IPS DF 4.7 (cell line): ENCODE measurements at regions not wholly inside any gene's neighbourhood (a gene's known extent, or its start where the extent isn't known, plus 50 kb on each side); places are given as distances from the start of the nearest gene placed in this dataset.
"Not testable (repeated sequence)": the region's sequence is repeated elsewhere in the genome, so short reads cannot be mapped to it uniquely, and the experiment has no call there.

Source experiments
- DNase-seq: peaks from one replicate; pipeline ENCODE4 v3.0.0-alpha.2; 2013; ENCODE audit warnings: low spot score; ENCODE audit errors: extremely low read depth

- no peak for DNase-seq
Observed at GRCh38 chr5:155598552-155598951, 585.0 kb downstream of the KIF4B start.

GRCh38 chr5:155605920-155606319 is 592.4 kb downstream of the KIF4B start:
- no peak for DNase-seq

DNA sequence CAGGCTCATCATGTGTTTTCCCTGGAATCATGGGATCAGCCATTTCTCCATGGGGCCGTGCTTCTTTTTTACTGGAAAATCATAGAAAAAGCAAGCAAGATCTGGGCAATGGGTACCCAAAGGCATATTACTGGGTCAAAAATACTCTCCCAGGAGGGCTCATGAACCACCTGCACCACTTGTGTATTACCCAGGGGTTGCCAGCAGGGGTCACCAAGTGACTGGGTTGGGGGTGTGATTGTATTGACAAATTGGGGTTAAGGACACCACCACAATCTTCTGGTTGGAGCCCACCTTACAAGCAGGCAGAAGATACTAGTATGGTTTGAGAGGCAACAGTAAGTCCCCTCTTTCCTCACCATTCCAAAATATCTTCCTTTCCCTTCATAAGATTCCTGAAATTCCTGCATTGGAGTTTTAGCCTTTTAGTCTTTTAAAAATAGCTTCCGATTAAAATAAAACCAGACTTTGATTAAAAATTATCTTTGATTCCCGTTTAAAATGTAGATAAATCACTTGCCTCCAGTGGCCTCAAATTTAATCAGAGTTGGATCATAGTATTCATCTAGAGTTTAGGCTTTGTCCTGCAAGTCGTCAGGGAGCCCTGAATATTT is 603.3 kb downstream of the KIF4B start:
- peak; percentile 16 for DNase-seq

DNA sequence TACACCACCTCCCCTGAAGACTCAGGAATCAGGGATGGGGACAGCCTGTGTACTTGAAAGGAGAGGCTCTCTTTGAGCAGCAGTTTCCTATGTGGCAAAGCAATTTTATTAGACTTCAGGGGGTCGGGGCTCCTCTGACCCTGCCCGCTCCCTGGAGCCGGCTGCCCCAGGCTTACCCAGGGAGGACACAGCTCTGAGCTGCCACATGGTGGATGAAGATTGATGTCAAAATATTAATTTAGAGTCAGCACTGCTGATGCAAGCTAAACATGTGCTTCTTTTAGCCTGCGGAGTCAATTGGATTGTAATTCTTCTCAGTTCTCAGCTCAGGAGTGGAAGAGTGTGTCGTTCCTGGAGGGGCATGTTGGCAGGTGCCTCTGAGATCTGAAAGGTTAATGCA is 606.1 kb downstream of the KIF4B start:
- DNase-seq = no peak

DNA sequence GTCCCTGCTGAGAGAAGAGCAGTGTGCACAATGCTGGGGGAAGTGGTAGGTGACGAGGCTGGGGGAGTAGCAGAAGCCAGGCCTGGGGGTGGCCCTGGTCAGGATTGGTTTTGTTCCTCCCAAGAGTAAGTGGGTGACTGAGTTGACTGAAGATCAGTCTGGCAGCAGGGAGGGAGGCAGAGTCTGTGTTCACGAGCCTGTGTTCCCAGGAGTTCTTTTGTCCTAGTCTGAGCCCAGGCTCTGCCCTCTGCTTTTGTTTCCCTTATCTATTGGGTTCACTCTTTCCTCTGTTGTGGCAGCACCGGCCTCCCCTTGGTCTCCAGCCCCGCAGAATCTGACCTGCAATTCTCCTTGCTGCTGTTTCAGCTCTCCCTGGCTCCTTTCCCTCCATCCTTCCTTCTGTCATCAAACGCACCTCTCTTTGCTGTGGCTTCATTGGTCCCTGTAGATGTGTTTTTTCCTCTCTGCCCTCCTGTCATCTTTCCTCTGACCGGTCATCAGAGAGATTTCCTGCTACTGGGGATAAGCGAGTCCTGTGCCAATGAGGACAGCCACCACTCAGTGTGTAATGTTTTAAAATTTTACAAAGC is 607.4 kb downstream of the KIF4B start:
- DNase-seq = no peak

- no peak for DNase-seq
Observed at GRCh38 chr5:155624597-155625241, 611.2 kb downstream of the KIF4B start.

- DNase-seq = no peak
Observed at GRCh38 chr5:155625315-155625714, 611.8 kb downstream of the KIF4B start.

- no peak for DNase-seq
Observed at GRCh38 chr5:155625897-155626543, 612.5 kb downstream of the KIF4B start.

DNA sequence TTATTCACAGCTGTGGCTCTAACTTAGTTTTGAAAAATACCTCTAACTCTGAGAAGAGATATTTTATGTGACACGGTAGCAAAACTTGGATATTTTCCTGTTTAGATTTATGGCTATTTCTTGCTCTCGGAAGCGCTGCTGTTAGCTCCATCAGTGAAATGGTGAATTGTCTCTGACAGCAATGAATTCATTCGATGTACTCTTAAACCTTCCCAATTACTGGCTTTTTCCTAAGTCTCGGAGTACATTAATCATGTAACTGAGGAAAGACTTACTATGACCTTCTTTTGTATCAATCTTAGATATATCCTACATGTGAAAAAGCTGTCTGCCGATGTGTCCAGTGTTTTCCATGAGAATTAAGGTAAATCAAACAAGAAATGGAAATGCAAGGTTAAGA is 613.0 kb downstream of the KIF4B start:
- DNase-seq = no peak

GRCh38 chr5:155628346-155628745 is 614.8 kb downstream of the KIF4B start:
- no peak for DNase-seq

DNA sequence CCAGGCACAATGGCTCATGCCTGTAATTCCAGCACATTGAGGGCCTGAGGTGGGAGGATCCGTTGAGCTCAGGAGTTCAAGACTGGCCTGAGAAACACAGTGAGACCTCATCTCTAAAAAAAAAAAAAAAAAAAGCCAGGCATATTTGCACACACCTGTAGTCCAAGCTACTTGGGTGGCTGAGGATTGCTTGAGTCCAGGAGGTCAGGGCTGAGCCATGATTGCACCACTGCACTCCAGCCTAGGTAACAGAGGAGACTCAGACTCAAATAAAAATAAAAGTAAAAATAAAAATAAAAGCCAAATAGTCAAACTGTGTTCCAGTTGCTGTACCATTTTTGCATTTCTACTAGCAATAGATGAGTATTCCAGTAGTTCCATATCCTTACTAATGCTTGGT is 616.0 kb downstream of the KIF4B start:
- no peak for DNase-seq

DNA sequence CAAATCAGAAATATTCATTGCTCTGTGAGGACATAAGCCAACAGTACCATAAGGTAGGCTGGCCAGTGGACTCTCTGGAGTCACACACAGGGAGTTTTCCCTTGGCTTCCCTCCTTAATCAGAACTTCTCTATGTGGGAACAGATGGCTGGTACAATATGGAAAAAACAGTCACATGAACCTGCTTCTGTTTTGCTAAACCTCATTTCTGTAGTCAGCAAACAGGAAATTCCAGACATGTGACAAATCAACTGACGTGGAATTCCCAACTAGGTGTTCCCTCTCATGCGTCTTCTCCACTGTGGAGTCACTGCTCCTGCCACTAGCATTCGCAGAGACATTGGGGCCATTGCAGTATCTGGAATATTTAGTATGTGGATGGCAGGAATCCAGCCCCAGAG is 617.6 kb downstream of the KIF4B start:
- no peak for DNase-seq

- no peak for DNase-seq
Observed at GRCh38 chr5:155633338-155633957, 619.9 kb downstream of the KIF4B start.

- DNase-seq = no peak
Observed at GRCh38 chr5:155649666-155650065, 636.1 kb downstream of the KIF4B start.

- DNase-seq = no peak
Observed at GRCh38 chr5:155655569-155655968, 642.0 kb downstream of the KIF4B start.

DNA sequence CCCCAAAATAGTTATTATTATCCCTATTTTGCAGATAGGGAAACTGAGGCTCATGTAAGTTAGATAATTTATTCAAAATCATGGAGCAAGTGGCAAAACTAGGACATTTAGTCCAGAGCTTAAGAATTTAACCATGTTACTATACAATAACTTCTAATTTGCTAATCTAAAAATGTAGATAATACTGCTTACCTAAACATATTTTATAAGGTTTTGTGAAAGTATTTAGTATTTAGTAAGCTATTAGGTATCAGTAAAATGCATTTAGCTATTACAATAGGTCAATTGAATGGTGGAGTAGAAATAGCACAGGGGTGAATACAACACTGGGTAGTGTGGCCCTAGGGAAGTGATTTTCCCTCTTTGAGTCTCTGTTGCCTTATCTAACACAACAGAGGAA is 648.3 kb downstream of the KIF4B start:
- DNase-seq = no peak

DNA sequence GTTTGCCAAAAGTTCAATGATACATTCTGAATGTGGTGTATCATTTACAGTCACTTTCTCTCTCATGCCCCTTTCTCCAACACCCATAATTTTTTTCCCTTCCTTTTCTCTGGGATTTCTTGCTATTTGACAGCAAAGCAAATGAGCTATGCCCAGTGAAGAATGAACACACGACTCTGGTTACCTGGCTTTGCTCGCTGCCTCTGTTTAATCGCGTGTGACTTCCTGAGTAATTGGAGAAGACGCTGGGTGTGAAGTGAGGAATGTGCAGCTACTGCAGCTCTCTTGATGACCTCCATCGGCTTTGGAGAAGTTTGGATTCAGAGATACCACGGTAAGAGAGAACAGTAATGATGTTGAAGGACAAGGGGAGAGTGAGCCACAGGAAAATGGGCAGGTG is 651.8 kb downstream of the KIF4B start:
- DNase-seq = no peak

- DNase-seq = not testable (repeated sequence)
Observed at GRCh38 chr5:155672001-155672400, 655.0 kb upstream of the SGCD start.

DNA sequence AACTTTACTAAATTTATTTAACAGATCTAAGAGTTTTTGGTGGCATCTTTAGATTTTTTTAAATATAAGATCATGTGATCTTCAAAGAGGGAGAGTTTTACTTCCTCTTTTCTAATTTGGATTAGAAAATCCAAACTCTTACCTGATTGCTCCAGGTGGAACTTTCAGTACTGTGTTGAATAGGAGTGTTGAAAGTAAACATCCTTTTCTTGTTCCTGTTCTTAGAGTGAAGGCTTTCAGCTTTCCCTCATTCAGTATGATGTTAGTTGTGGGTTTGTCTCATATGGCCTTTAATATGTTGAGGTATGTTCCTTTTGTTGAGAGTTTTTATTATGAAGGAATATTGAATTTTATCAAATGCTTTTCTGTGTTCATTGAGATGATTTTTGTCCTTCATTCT is 650.0 kb upstream of the SGCD start:
- DNase-seq = no peak

GRCh38 chr5:155678371-155678770 is 648.6 kb upstream of the SGCD start:
- no peak for DNase-seq

DNA sequence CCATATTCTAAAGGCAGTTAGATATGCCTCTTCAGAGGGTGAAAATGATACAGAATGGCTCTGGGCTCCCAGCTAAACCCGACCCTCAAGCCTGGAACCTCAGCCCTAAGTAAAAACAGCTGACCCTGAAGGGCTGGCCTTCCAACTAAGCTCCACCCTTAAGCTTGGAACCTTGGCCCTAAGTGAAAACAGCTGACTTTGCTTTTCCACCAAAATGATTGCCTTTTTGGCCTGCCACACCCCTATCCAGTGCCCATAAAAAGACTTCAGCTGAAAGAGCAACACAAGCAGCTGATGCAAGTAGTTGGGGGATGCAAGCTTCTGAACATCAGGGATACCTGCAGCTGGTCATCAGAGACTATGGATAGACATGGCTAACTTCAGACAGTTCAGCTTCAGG is 647.4 kb upstream of the SGCD start:
- DNase-seq = no peak

- no peak for DNase-seq
Observed at GRCh38 chr5:155684417-155684816, 642.5 kb upstream of the SGCD start.
